Thoracic aorta (tissue), 2 donors: ENCODE measurements at regions not wholly inside any gene's neighbourhood (a gene's known extent, or its start where the extent isn't known, plus 50 kb on each side); places are given as distances from the start of the nearest gene placed in this dataset.

Source experiments
- ATAC-seq: fragments of 150-250 bp; one replicate; pipeline ENCODE4 v1.8.0; 2017; ENCODE audit warnings: low read depth; ENCODE audit not compliant: insufficient number of reproducible peaks, low FRiP score
- DNase-seq: peaks from one replicate; pipeline ENCODE4 v3.0.0-alpha.2; 2020; ENCODE audit warnings: low spot score
- H3K27ac ChIP-seq, 2 donors: fragments of 200-600 bp; sonication (generic); 1 replicate in 1 of 2; 2 replicates in 1 of 2; pipeline ENCODE4 v1.5.1; 2016; ENCODE audit warnings: mild to moderate bottlenecking in 2 of 2, moderate library complexity in 2 of 2
- H3K27me3 ChIP-seq: fragments of 200-600 bp; sonication (generic); replicated peaks from 2 replicates; pipeline ENCODE4 v1.6.0; 2016; ENCODE audit warnings: mild to moderate bottlenecking; ENCODE audit not compliant: insufficient read depth
- H3K36me3 ChIP-seq: fragments of 200-600 bp; sonication (generic); one replicate; pipeline ENCODE4 v1.5.1; 2016
- H3K4me1 ChIP-seq, 2 donors: fragments of 200-600 bp; sonication (generic); 1 replicate in 1 of 2; 2 replicates in 1 of 2; pipeline versions ENCODE4 v1.5.1 to v1.6.0; 2016; ENCODE audit warnings: low read depth in 2 of 2, mild to moderate bottlenecking in 1 of 2; ENCODE audit not compliant: control insufficient read depth in 1 of 2
- H3K4me3 ChIP-seq: fragments of 200-600 bp; sonication (generic); 2 replicates; pipeline ENCODE4 v1.5.1; 2016; ENCODE audit warnings: mild to moderate bottlenecking
- H3K9me3 ChIP-seq: fragments of 200-600 bp; sonication (generic); 2 replicates; pipeline ENCODE4 v1.5.1; 2016
- TF ChIP-seq, protein P1 (sequence below): fragments of 200-600 bp; sonication (generic); IDR thresholded peaks from one replicate; pipeline ENCODE4 v1.5.1; 2019; ENCODE audit warnings: antibody characterized with exemption

- no peak overlapping the region for H3K4me3 ChIP-seq
- DNase-seq (no peak), ATAC-seq (no peak)
- no peak overlapping the region for H3K27ac ChIP-seq
- TF ChIP-seq, protein P1, sequence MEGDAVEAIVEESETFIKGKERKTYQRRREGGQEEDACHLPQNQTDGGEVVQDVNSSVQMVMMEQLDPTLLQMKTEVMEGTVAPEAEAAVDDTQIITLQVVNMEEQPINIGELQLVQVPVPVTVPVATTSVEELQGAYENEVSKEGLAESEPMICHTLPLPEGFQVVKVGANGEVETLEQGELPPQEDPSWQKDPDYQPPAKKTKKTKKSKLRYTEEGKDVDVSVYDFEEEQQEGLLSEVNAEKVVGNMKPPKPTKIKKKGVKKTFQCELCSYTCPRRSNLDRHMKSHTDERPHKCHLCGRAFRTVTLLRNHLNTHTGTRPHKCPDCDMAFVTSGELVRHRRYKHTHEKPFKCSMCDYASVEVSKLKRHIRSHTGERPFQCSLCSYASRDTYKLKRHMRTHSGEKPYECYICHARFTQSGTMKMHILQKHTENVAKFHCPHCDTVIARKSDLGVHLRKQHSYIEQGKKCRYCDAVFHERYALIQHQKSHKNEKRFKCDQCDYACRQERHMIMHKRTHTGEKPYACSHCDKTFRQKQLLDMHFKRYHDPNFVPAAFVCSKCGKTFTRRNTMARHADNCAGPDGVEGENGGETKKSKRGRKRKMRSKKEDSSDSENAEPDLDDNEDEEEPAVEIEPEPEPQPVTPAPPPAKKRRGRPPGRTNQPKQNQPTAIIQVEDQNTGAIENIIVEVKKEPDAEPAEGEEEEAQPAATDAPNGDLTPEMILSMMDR, result no peak
- no peaks in the 10 kb centered on the region for H3K9me3 ChIP-seq
- H3K4me1 ChIP-seq, result no peaks in the 10 kb centered on the region
- no peaks in the 10 kb centered on the region for H3K36me3 ChIP-seq
- no peaks in the 10 kb centered on the region for H3K27me3 ChIP-seq
These were observed 279.8 kb upstream of the ZNF32 start for GRCh38 chr10:43928425-43928968.

GRCh38 chr10:43926875-43927406, 278.3 kb upstream of the ZNF32 start:
- TF ChIP-seq, protein P1, result no peak
- no peaks in the 10 kb centered on the region for H3K36me3 ChIP-seq
- DNase-seq (no peak), ATAC-seq (no peak)
- no peaks in the 10 kb centered on the region for H3K4me1 ChIP-seq
- no peaks in the 10 kb centered on the region for H3K27me3 ChIP-seq
- no peaks in the 10 kb centered on the region for H3K9me3 ChIP-seq
- H3K27ac ChIP-seq, result no peak overlapping the region
- no peak overlapping the region for H3K4me3 ChIP-seq

GRCh38 chr10:43926371-43926770, 277.7 kb upstream of the ZNF32 start:
- TF ChIP-seq, protein P1, result no peak
- Histone ChIP-seq H3K4me3 (no peak overlapping the region), H3K4me1 (no peaks in the 10 kb centered on the region), H3K9me3 (no peaks in the 10 kb centered on the region), H3K27ac (no peak overlapping the region), H3K36me3 (no peaks in the 10 kb centered on the region), H3K27me3 (no peaks in the 10 kb centered on the region)
- no peak for ATAC-seq
- no peak for DNase-seq

- H3K4me3 ChIP-seq, result no peak overlapping the region
These were observed 277.1 kb upstream of the ZNF32 start for GRCh38 chr10:43925793-43926192.

DNA sequence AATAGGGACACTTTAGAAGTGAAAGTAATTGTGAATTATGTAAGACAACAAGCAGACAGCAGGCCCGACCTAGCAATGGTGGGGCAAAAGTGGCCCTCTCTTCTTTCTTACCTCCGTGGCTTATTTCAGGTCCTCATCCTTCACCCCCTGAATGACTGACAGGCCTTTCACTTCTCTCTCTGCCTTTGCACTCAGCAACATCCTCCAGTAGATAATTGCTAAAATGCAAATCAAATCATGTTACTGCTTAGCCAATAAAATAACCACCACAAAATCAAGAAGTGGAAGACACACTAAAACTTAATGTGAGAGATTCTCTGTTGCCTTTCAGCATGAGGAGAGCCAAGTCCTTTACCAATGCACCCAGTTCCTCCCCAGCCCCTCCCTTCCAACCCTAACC, 274.6 kb upstream of the ZNF32 start:
- H3K4me1 ChIP-seq, result no peaks in the 10 kb centered on the region
- no peaks in the 10 kb centered on the region for H3K27me3 ChIP-seq
- H3K4me3 ChIP-seq, result no peak overlapping the region
- no peaks in the 10 kb centered on the region for H3K36me3 ChIP-seq
- ATAC-seq (no peak), DNase-seq (no peak)
- TF ChIP-seq, protein P1, result no peak
- H3K9me3 ChIP-seq, result no peaks in the 10 kb centered on the region
- H3K27ac ChIP-seq, result no peak overlapping the region

More at GRCh38 chr10:43925793-43926192, 277.1 kb upstream of the ZNF32 start:
- no peaks in the 10 kb centered on the region for H3K4me1 ChIP-seq
- no peak for DNase-seq
- H3K27me3 ChIP-seq, result no peaks in the 10 kb centered on the region
- TF ChIP-seq, protein P1, result no peak
- H3K9me3 ChIP-seq, result no peaks in the 10 kb centered on the region
- ATAC-seq, result no peak
- no peak overlapping the region for H3K27ac ChIP-seq
- no peaks in the 10 kb centered on the region for H3K36me3 ChIP-seq
